Neural crest cell (in vitro differentiated cells): ENCODE measurements at regions not wholly inside any gene's neighbourhood (a gene's known extent, or its start where the extent isn't known, plus 50 kb on each side); places are given as distances from the start of the nearest gene placed in this dataset.

ENCODE experiments used
- DNase-seq: peaks from one replicate; pipeline ENCODE4 v3.0.0; 2021; ENCODE audit warnings: low read depth, mixed read lengths, low spot score
- H3K27ac Mint-ChIP-seq: one replicate; pipeline ENCODE4 v1.8.0; 2021; ENCODE audit warnings: mild to moderate bottlenecking, mixed read lengths; ENCODE audit not compliant: unreplicated experiment
- H3K27me3 Mint-ChIP-seq: 2 replicates; pipeline ENCODE4 v1.8.0; 2021; ENCODE audit warnings: low read depth, mild to moderate bottlenecking, mixed read lengths
- H3K36me3 Mint-ChIP-seq: 2 replicates; pipeline ENCODE4 v1.8.0; 2021; ENCODE audit warnings: low read depth, mild to moderate bottlenecking, mixed read lengths
- H3K4me1 Mint-ChIP-seq: 2 replicates; pipeline ENCODE4 v1.8.0; 2021; ENCODE audit warnings: mixed read lengths
- H3K4me3 Mint-ChIP-seq: one replicate; pipeline ENCODE4 v1.8.0; 2021; ENCODE audit warnings: mild to moderate bottlenecking, mixed read lengths
- H3K9me3 Mint-ChIP-seq: 2 replicates; pipeline ENCODE4 v1.8.0; 2021; ENCODE audit warnings: mixed read lengths
- TF ChIP-seq, protein P1 (sequence below): fragments of 200-600 bp; sonication (generic); conservative IDR thresholded peaks from 2 replicates; pipeline ENCODE4 v1.5.0; 2021; ENCODE audit warnings: antibody characterized with exemption, mild to moderate bottlenecking

DNA sequence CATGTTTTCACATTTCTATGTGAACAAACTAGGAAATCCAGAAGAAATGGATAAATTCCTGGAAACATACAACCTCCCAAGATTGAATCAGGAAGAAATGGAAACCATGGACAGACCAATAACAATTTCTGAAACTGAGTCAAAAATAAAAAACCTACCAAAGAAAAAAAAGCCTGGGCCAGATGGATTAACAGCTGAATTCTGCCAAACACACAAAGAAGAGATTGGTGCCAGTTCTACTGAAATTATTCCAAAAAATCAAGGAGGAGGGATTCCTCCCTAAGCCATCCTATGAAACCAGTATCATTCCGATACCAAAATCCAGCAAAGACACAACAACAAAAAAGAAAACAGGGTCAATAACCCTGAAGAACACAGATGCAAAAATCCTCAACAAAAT lies 166.9 kb upstream of the FBXL7 start:
- DNase-seq: no peak
- Mint-ChIP-seq H3K27ac (no peak overlapping the region), H3K4me3 (no peak overlapping the region), H3K36me3 (no peaks in the 10 kb centered on the region), H3K4me1 (no peaks in the 10 kb centered on the region), H3K27me3 (no peaks in the 10 kb centered on the region), H3K9me3 (peaks cover 7% of the 10 kb centered on the region)
- TF ChIP-seq, protein P1, sequence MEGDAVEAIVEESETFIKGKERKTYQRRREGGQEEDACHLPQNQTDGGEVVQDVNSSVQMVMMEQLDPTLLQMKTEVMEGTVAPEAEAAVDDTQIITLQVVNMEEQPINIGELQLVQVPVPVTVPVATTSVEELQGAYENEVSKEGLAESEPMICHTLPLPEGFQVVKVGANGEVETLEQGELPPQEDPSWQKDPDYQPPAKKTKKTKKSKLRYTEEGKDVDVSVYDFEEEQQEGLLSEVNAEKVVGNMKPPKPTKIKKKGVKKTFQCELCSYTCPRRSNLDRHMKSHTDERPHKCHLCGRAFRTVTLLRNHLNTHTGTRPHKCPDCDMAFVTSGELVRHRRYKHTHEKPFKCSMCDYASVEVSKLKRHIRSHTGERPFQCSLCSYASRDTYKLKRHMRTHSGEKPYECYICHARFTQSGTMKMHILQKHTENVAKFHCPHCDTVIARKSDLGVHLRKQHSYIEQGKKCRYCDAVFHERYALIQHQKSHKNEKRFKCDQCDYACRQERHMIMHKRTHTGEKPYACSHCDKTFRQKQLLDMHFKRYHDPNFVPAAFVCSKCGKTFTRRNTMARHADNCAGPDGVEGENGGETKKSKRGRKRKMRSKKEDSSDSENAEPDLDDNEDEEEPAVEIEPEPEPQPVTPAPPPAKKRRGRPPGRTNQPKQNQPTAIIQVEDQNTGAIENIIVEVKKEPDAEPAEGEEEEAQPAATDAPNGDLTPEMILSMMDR: no peak

DNA sequence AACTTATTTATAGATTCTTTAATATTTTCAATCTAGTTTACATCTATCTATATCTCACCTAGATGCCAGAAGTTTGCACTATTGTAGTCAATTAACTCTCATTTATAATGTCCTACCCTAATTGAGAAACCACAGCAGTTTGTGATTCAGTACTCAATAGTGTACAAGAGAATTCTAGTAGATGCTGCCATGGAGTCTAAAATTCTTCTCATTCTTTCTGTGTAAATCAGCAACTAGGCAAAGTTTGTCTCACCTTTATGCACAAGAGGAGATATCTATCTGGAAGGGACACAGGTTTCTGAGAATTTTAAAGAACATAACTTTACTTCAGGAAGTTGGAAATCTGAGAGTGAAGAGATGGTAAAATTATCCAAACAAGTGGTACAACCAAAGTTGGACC lies 173.0 kb upstream of the FBXL7 start:
- H3K9me3 Mint-ChIP-seq: no peaks in the 10 kb centered on the region
- DNase-seq: no peak
- TF ChIP-seq, protein P1: no peak
- no peak overlapping the region for H3K27ac Mint-ChIP-seq
- no peaks in the 10 kb centered on the region for H3K4me1 Mint-ChIP-seq
- no peak overlapping the region for H3K4me3 Mint-ChIP-seq
- no peaks in the 10 kb centered on the region for H3K27me3 Mint-ChIP-seq
- no peaks in the 10 kb centered on the region for H3K36me3 Mint-ChIP-seq

DNA sequence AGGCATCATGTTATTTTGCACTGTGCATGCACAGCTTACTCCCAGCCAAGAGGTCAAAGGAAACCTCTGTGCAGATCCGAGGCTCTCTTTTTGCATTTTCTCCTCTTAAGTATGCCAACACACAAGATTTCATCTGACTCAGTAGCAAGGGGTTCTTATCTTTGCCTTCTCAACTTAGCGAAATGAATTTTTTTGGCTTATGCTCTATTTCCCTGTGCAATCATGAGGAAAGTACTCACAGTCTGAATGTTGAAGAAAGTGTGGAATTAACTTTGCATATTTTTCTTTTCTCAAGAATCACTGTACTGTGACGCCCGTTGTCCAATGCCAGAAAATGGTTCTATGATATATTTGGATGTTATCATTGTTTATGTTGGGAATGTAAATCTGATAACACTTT lies 173.5 kb upstream of the FBXL7 start:
- no peaks in the 10 kb centered on the region for H3K4me1 Mint-ChIP-seq
- H3K36me3 Mint-ChIP-seq: no peaks in the 10 kb centered on the region
- H3K4me3 Mint-ChIP-seq: no peak overlapping the region
- H3K9me3 Mint-ChIP-seq: no peaks in the 10 kb centered on the region
- H3K27me3 Mint-ChIP-seq: no peaks in the 10 kb centered on the region
- TF ChIP-seq, protein P1: no peak
- DNase-seq: no peak
- H3K27ac Mint-ChIP-seq: no peak overlapping the region

DNA sequence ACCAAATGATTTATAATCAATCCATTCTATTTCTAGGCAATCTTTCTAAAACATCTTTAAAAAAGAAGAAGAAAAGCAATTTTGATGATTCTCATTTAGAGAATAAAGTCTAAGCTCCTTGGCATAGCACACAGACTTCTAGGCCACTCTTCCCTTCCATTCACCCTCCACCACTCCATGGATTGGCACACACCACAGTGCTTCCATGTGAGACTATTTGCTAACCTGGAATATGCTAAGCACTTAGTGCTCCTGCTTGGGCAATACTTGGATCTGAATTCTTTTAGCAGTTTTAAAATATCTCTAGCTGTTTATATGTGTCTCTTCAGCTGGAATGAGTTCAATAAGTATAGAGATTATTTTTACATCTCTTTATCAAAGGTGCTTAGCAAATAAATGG lies 177.6 kb upstream of the FBXL7 start:
- Mint-ChIP-seq H3K27me3 (no peaks in the 10 kb centered on the region), H3K36me3 (no peaks in the 10 kb centered on the region), H3K4me3 (no peak overlapping the region), H3K9me3 (no peaks in the 10 kb centered on the region), H3K4me1 (peaks cover 4% of the 10 kb centered on the region), H3K27ac (no peak overlapping the region)
- DNase-seq: no peak
- TF ChIP-seq, protein P1: no peak

DNA sequence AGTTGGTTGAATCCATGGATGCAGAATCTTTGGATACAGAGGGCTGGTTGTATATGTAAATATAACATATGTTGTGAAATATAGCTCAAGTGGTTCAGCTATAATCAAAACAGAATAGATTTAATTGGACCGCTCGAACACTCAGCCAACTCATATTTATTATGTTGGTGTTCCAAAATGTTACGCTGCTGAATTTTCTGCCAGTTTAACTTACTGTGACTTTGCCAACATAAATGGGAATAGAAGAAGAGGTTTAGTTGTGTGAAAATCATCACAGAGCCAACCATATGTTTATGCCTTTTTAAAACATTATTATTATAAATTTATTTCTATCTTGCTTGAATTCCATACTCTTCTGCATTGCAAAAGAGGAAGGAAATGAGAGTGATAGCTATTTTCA lies 178.2 kb upstream of the FBXL7 start:
- Mint-ChIP-seq H3K27me3 (no peaks in the 10 kb centered on the region), H3K4me3 (no peak overlapping the region), H3K36me3 (no peaks in the 10 kb centered on the region), H3K9me3 (no peaks in the 10 kb centered on the region), H3K27ac (no peak overlapping the region), H3K4me1 (peaks cover 4% of the 10 kb centered on the region)
- no peak for DNase-seq
- TF ChIP-seq, protein P1: no peak

DNA sequence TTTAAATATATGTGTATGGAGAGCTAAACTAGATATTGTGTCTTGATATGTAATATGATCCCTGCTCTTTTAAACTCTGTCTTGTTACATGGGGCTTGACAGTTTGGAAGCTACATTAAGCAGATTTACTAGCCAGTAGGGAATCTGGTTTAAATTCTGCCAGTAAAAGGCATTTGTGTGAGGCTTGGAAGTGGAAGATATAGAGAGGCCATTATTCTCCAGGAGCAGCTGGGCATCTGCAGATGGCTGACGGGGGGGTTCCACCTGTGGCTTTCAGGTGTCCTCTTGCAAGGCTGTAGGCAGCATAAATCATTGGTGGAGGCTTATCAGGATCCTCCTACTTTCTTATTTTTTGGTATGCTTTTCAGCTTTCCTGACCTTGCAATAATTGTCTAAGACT lies 179.1 kb upstream of the FBXL7 start:
- H3K27me3 Mint-ChIP-seq: no peaks in the 10 kb centered on the region
- no peak overlapping the region for H3K4me3 Mint-ChIP-seq
- H3K4me1 Mint-ChIP-seq: peaks cover 4% of the 10 kb centered on the region
- no peaks in the 10 kb centered on the region for H3K36me3 Mint-ChIP-seq
- H3K27ac Mint-ChIP-seq: no peak overlapping the region
- no peak for DNase-seq
- H3K9me3 Mint-ChIP-seq: no peaks in the 10 kb centered on the region
- TF ChIP-seq, protein P1: no peak
